GM19240 (cell line): ENCODE measurements at regions not wholly inside any gene's neighbourhood (a gene's known extent, or its start where the extent isn't known, plus 50 kb on each side); places are given as distances from the start of the nearest gene placed in this dataset.
"Not testable (repeated sequence)": the region's sequence is repeated elsewhere in the genome, so short reads cannot be mapped to it uniquely, and the experiment has no call there.

Experiments used
- DNase-seq: peaks from one replicate; pipeline ENCODE4 v3.0.0; 2011; ENCODE audit warnings: low spot score; ENCODE audit not compliant: insufficient read length

GRCh38 chr7:124643311-124643811 is 122.2 kb downstream of the GPR37 start:
- DNase-seq = no peak

- DNase-seq = no peak
Measured at GRCh38 chr7:124635416-124635815, 130.2 kb downstream of the GPR37 start.

GRCh38 chr7:124633740-124634139 is 131.9 kb downstream of the GPR37 start:
- no peak for DNase-seq

GRCh38 chr7:124630395-124630794 is 135.2 kb downstream of the GPR37 start:
- DNase-seq = no peak

- no peak for DNase-seq
Measured at GRCh38 chr7:124618871-124619270, 146.7 kb downstream of the GPR37 start.

- DNase-seq = not testable (repeated sequence)
Measured at GRCh38 chr7:124618051-124618450, 147.5 kb downstream of the GPR37 start.

- no peak for DNase-seq
Measured at GRCh38 chr7:124603066-124603465, 162.5 kb downstream of the GPR37 start.

GRCh38 chr7:124597509-124597908 is 168.1 kb downstream of the GPR37 start:
- no peak for DNase-seq

- DNase-seq = no peak
Measured at GRCh38 chr7:124596881-124597280, 168.7 kb downstream of the GPR37 start.

GRCh38 chr7:124590814-124591213 is 174.8 kb downstream of the GPR37 start:
- DNase-seq = no peak

- no peak for DNase-seq
Measured at GRCh38 chr7:124577256-124577655, 188.3 kb downstream of the GPR37 start.

GRCh38 chr7:124575176-124575575 is 190.4 kb downstream of the GPR37 start:
- no peak for DNase-seq

GRCh38 chr7:124570558-124570957 is 195.0 kb downstream of the GPR37 start:
- DNase-seq = no peak

- DNase-seq = no peak
Measured at GRCh38 chr7:124566583-124566982, 199.0 kb downstream of the GPR37 start.

GRCh38 chr7:124557587-124557986 is 208.0 kb downstream of the GPR37 start:
- DNase-seq = no peak

GRCh38 chr7:124557101-124557500 is 208.5 kb downstream of the GPR37 start:
- no peak for DNase-seq

- no peak for DNase-seq
Measured at GRCh38 chr7:124553502-124553901, 212.1 kb downstream of the GPR37 start.

- no peak for DNase-seq
Measured at GRCh38 chr7:124552217-124552616, 213.4 kb downstream of the GPR37 start.

- DNase-seq = no peak
Measured at GRCh38 chr7:124550036-124550435, 215.6 kb downstream of the GPR37 start.

- DNase-seq = no peak
Measured at GRCh38 chr7:124542476-124542875, 223.1 kb downstream of the GPR37 start.

- no peak for DNase-seq
Measured at GRCh38 chr7:124536156-124536762, 229.3 kb downstream of the GPR37 start.

GRCh38 chr7:124532166-124532565 is 233.4 kb downstream of the GPR37 start:
- no peak for DNase-seq

GRCh38 chr7:124516911-124517310 is 248.7 kb downstream of the GPR37 start:
- DNase-seq = no peak
